ENCODE measurements at regions not wholly inside any gene's neighbourhood (a gene's known extent, or its start where the extent isn't known, plus 50 kb on each side); places are given as distances from the start of the nearest gene placed in this dataset.

DNA sequence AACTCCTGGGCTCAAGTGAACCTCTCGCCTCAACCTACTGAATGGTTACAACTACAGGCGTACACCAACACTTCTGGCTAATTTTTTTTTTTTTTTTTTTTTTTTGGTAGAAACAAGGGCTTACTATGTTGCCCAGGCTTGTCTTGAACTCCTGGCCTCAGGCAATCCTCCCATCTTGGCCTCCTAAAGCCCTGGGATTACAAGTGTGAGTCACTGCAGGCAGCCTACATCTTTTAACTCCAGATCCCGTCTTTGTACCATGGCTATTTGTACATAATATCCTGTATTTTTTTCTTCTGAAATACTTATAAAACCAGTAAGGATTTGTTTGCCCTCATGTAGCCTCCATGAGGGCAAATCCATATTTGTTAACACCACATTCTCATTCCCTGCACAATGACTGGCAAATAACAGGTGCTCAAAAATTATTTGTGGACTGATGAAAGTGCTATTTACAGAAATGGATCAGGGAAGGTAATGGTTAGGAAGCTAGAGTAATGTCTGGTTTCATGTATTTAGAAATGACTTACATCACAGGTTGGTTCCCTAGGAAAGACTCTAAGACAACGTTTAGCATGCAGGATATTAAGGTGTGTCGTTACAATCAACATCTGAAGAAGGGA, 51.9 kb upstream of the POU5F2 start:
- H3K36me3 ChIP-seq (ENCODE audit: insufficient read depth, low read length, poor library complexity, severe bottlenecking), result no peaks in the 10 kb centered on the region
- H3K9me3 ChIP-seq (ENCODE audit: low read depth, low read length, poor library complexity, severe bottlenecking), result no peaks in the 10 kb centered on the region
- no peak overlapping the region for H3K4me3 ChIP-seq (ENCODE audit: low read depth, low read length, poor library complexity, severe bottlenecking)
- TF ChIP-seq, protein P1, sequence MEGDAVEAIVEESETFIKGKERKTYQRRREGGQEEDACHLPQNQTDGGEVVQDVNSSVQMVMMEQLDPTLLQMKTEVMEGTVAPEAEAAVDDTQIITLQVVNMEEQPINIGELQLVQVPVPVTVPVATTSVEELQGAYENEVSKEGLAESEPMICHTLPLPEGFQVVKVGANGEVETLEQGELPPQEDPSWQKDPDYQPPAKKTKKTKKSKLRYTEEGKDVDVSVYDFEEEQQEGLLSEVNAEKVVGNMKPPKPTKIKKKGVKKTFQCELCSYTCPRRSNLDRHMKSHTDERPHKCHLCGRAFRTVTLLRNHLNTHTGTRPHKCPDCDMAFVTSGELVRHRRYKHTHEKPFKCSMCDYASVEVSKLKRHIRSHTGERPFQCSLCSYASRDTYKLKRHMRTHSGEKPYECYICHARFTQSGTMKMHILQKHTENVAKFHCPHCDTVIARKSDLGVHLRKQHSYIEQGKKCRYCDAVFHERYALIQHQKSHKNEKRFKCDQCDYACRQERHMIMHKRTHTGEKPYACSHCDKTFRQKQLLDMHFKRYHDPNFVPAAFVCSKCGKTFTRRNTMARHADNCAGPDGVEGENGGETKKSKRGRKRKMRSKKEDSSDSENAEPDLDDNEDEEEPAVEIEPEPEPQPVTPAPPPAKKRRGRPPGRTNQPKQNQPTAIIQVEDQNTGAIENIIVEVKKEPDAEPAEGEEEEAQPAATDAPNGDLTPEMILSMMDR (conservative IDR thresholded peaks at IDR 0.05; ENCODE audit: low read depth, low read length), result no peak
- no peak for TF ChIP-seq EZH2 (IDR thresholded peaks at IDR 0.05; ENCODE audit: borderline replicate concordance, low read depth, low read length, poor library complexity, severe bottlenecking)
- H3K4me1 ChIP-seq (ENCODE audit: insufficient read depth, low read length, poor library complexity, severe bottlenecking), result no peaks in the 10 kb centered on the region
- DNase-seq (ENCODE audit: low spot score), result no peak
- H3K27me3 ChIP-seq (replicated peaks; ENCODE audit: insufficient read depth, low read depth, low read length, poor library complexity), result no peaks in the 10 kb centered on the region
- CTCF ChIA-PET, result no interaction called here
- no TSS peak for BruUV-seq (replicated peaks)
- POLR2A ChIA-PET (ENCODE audit: low non-redundant PET), result no interaction called here
- H3K27ac ChIP-seq (ENCODE audit: low read depth, low read length, poor library complexity, severe bottlenecking), result no peak overlapping the region
- intact Hi-C loops (cut with micrococcal nuclease; ENCODE audit: unreplicated experiment), result loop anchor here (5.0 kb wide), 1 partner anchor 1236 kb away; no protein-coding TSS in a partner anchor

DNA sequence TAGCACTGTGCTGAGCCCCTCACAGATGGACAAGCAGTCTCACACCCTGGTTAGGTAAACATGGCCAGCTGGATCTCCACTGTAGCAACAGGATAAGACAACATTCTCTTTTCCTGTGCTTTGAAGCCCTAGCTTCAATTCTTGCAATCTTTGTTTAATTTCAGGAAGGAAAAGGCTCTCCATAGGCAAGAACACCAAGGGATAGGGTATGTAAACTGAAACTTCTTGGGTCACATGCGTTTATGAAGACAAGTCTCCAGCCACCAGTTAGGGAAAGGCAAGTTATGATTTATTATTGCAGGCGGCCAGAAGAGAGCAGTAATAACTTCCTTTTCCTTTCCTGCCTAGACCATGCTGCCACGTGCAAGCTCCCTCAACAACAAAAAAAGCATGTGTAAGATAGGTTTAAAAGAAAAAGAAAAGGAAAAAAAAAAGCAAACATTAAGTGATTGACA, 50.1 kb upstream of the POU5F2 start:
- Histone ChIP-seq H3K36me3 (ENCODE audit: insufficient read depth, low read length, poor library complexity, severe bottlenecking) (no peaks in the 10 kb centered on the region), H3K9me3 (ENCODE audit: low read depth, low read length, poor library complexity, severe bottlenecking) (no peaks in the 10 kb centered on the region), H3K27ac (ENCODE audit: low read depth, low read length, poor library complexity, severe bottlenecking) (no peak overlapping the region), H3K4me1 (ENCODE audit: insufficient read depth, low read length, poor library complexity, severe bottlenecking) (no peaks in the 10 kb centered on the region), H3K27me3 (replicated peaks; ENCODE audit: insufficient read depth, low read depth, low read length, poor library complexity) (no peaks in the 10 kb centered on the region), H3K4me3 (ENCODE audit: low read depth, low read length, poor library complexity, severe bottlenecking) (no peak overlapping the region)
- ChIA-PET POLR2A (ENCODE audit: low non-redundant PET) (no interaction called here), CTCF (no interaction called here)
- peak; percentile 20 for DNase-seq (ENCODE audit: low spot score)
- BruUV-seq (replicated peaks), result no TSS peak
- intact Hi-C loops (cut with micrococcal nuclease; ENCODE audit: unreplicated experiment), result loop anchor here (5.0 kb wide), 1 partner anchor 1234 kb away; no protein-coding TSS in a partner anchor
- no peak for TF ChIP-seq EZH2 (IDR thresholded peaks at IDR 0.05; ENCODE audit: borderline replicate concordance, low read depth, low read length, poor library complexity, severe bottlenecking)
- TF ChIP-seq, protein P1 (conservative IDR thresholded peaks at IDR 0.05; ENCODE audit: low read depth, low read length), result no peak

Data from A673 (cell line).